A204.1 (cell line): ENCODE measurements at regions not wholly inside any gene's neighbourhood (a gene's known extent, or its start where the extent isn't known, plus 50 kb on each side); places are given as distances from the start of the nearest gene placed in this dataset.

Experiments
- FAIRE-seq: peaks from 2 replicates; lab custom pipeline; 2012; peaks lifted over from hg19 to GRCh38; lab: Jason Lieb, UNC

DNA sequence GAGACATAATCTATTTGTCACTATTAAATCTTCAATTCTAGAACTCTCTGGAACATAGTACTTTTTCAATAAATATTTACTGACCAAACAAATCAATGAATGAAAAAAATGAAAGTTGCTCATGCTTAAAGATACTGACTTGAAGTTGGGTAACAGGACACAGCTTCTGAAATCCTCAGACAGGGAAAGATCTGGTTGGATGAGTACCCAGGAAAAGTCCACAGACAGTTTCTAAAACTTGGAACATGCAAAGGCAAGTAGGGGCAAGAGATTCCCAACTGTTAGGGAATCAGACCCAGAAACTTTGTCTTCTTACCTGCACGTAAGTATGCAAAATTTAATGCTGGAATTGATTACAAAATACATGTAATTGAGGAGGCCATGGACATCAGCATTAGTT lies 366.2 kb downstream of the ACTL7B start:
- FAIRE-seq: no peak

DNA sequence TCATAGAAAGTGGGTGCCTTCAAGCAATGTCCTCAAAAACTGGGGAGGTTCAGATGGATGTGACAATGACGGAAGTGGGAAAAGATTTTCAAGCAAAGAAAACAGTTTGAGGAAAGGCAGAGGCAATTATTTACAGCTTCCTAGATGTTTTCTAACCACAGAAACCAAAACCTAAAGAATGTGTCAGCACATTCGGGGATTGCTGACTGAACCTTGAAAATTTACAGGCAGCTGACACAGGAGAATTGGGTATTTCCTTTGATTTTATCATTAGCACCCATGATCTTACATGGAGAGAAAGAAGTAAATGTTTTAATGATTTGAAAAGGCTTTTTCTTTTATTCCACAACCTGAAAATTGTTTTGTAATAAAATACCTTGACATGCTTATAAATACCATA lies 369.0 kb downstream of the ACTL7B start:
- FAIRE-seq: no peak

DNA sequence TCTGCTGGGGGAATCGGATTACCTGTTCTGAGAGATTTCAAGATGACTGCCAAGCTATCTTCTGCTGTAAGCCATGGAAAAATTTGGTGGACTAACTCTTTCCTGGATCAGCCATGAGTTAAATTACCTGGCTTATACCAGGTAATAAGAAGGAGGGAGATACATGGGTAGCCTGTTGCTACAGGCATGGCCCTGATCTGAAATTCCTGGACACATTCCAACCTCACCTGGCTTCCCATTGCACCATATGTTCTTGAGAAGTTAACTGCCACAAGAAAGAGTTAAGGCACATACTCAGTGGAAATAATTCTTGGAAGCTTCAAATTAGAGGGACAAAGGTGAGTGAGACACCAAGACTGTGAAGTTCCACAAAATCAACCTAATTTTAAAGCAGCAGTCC lies 371.3 kb downstream of the ACTL7B start:
- no peak for FAIRE-seq

DNA sequence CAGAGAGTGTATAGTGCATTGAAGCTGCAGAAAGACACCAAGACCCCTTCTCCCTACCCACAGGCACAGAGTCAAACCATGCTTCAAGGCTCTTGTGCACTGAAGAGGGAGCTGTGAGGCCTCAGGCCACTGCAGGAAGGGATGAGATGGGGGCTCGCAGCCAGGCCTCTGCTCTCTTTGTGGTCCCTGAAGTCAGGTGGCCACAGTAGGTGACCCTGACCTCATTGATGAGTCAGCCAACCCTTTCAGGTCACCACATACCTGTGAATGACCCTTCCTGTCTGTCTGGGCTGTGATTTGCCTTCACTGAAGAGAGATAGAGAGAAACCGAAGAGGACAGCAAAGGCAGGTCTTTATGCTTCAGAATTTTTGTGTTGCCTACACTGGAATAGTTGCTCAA lies 372.1 kb downstream of the ACTL7B start:
- no peak for FAIRE-seq

DNA sequence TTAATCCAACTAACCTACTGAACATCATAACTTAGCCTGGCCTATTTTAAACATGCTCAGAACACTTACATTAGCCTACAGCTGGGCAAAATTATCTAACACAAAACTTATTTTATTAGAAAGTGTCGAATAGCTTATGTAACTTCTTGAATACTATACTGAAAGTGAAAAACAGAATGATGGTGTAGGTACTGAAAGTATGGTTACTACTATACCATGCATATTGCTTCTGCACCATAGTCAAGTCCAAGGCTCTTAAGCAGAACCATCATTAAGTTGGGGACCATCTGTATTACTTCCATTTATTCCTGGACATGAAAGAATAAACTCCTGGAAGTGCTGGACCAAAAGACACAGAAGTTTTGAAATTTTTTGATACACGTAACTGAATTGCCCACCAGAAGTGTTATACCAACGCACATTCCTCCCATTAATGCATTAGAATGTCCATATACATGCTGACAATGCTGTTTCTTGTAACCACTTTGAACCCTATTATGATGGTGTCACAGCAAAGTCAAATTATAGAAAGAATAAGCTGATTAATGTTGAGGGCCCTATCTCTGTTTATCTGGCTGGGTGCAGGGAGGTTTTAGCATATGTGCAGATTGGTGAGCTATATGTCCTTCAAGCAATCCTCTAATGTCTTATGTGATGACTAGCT lies 375.7 kb downstream of the ACTL7B start:
- no peak for FAIRE-seq

DNA sequence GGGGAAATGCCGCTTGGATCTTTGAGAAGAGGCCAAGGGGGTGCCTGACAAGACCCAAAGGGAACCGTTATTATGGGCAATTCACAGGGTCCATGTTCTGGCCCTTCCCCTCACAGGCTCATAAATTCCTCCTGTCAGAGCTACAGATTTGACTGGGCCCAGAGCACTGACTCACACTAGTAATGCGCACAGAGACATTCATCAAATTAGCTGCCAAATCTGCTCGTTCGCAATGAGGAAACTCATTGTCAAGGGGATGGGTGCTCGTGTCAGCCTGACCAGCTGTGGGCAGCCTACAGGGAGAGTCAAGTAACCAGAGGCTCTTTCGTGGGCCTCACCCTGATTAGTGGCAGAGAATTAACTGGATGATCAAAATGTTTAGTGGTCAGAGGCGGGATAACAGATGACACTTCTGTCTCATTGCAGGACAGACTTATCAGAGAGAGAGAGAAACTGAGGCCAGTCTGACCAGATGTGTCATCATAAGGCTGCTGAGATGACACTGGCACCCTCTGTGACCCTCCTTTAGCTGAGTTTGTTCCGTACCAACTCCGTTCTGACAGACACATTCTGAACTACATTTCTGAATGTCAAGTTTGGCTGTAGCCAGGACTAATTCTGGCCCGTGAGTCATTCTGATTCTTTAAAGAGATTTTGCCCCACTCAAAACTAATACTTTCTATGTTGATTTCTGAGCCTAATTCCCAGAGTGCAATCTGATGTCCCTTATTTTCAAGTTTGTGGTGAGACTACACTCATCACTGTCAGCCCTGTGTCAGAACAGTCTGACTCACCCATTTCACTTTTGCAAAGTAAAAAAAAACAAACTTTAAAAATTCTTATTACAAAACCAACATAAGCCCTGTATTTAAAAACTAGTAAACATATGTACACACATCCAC lies 377.1 kb downstream of the ACTL7B start:
- FAIRE-seq: no peak

DNA sequence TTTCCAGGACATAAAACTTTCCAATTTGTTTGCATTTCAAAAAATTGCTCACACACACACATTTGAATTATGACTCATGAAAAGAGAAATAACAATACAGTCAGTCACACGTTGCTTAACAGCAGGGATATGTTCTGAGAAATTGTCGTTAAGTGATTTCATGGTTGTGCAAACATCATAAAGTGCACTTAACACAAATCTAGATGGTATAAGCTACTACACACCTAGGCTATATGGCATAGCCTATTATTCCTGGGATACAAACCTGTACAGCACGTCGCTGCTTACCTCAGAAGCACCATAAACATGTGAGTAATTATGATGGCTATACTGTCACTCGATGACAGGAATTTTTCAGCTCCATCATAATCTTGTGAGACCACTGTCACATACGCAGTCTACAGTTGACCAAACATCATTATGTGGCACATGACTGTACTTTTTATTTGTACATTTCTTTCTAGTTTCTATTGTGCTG lies 378.2 kb downstream of the ACTL7B start:
- no peak for FAIRE-seq

DNA sequence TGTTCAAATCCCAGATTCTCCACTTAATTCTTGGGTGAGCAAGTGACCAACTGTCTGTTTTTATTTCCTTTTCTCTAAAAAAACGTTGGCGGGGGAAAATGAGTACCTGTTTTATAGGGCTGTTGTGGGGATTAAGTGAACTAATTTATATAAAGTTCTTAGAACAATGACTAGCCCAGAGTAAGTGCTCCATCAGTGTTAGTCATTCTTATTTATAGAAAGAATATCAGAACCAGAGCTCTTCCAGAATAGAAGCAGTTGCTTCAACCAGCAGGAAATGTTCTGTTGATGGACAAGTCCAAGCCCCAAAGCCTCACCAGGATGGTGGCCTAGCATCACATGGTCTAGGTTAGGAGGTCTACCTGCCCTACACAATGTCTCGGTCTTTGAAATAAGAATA lies 379.2 kb downstream of the ACTL7B start:
- FAIRE-seq: no peak

DNA sequence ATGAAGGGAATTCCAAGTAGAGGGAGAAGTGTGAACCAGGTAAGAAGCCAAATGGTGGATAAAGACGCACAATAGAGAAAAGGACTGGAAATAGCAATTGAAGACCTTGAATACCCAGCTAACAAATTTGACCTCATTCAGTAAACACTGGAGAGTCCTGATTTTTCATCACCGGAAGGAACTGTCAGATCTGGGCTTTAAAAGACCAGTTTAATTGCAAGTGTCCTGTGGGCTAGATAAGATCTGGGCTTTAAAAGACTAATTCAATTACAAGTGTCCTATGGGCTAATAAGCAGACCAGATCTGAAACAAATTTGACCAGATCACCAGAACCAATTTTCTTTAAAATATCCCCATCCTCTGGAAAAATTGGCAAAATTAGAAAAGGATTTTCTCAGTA lies 380.0 kb downstream of the ACTL7B start:
- no peak for FAIRE-seq

DNA sequence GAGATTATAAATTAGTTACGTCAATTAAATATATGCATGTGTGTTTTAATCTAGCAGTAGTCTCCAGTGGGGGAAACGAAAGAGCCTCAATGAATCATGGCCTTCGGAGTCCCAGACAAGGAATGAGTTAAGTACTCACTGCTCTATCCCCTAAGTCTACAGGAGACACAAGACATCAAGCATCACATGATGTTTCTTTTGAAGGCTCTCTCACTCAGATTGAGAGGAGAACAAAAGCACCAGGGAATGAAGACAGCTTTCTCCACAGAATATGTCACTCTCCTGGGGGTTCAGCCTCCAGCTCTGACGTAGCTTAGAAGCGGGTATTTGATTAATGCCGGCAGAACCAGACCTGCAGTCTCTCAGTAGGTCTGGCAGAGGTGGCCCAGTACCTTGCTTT lies 381.4 kb downstream of the ACTL7B start:
- FAIRE-seq: no peak

DNA sequence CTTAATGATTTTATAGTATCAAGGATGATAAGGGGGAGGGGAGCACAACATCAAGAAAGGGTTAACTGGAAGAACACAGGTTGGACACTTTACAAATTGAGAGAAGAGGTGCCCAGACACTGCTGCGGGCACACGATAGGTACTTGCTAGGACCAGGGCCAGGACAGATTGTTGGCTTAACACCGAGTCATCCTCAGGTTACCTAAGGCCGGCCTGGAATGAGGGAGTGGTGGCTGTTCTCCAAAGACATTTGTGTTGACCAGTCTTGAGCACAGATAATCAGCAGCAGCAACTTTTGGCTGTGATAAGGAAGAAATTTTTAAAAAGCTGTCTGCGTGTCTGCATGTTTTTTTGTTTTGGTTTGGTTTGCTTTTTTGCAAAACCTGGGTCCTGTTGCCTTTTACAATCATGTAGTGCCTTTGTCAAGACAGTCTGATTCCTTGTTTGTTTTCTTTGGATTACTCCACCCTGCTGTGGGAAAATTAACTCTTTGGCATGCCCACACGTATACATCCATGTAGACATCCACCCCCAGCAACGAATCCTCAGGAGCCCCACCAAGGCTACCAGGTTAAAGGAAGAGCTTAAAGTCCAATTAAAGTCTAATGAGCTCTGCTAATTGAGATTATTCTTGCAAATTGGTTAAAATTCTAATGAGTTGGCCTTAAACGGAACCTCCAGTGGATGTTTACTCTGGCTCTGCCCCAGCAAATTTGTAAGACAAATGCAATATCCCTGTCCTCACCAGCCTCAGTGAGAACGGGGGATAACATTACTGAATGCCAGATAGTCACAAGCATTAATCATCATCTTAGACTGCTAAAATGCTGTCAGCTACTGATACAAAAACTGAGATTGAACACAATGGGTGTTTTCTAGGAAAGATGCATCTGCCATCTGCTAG lies 382.3 kb downstream of the ACTL7B start:
- no peak for FAIRE-seq

DNA sequence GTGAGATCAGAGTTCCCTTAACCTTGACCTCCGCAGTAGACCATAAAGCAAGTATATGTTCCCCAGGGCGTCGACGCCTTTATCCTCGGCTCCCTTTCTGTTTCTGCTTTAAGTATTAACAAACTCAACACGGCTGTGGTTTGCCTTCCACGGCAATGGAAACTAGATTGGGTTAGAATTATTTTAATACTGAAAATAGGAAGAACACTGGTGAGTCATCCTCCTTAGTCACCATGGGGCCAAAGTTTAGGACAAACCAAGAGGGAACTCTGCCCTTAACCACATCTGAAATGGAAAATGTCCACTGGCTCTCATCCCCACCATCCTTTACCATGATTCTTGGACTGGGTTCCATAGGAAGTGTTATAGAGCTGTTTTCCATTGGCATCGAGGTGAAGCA lies 386.1 kb downstream of the ACTL7B start:
- no peak for FAIRE-seq

DNA sequence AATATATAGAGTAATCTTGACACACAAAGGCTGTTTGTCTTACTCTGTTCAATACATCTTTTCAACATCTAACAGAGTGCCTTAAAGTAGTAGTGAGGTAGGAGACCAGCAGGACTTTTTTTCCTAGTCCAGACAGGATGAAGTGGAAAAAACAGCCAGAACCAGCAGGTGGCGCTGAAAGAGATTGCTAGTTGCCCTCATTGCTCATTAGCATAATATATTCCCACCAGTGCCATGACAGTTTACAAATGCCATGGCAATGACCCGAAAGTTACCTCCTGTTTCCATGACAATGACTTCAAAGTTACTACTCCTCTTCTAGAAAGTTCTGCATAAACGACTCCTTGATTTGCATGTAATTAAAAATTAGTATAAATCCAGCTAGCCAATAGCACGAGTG lies 387.4 kb downstream of the ACTL7B start:
- no peak for FAIRE-seq

DNA sequence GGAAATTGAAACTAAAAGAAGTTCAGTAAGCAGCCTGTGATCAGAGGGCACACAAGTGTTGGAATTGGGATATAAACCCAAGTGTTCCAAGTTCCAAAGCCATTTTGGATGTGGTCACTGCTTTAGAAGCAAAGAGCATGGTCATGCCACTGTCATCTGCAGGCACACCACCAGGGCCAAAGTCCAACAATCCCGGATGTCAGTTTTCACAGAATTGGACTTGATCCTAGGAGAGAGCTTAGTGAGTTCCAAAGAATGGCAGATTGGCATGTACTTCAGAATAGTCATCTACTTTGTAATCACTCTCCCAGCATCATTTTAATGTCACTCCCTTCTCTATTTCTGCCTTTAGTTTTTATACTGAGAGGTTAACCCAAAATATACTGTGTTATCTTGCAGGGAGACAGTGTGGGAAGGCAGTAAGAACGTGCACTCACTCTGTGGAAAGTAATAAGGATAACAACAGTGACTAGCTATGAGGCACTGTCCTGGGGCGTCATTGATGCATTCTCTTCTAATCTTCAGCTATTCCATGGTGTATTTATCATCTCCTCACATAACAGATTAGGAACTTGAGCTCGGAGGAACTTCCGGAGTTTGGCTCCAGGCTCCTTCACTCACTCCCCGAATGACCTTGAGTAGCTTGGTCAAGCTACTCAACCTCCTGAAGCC lies 388.0 kb downstream of the ACTL7B start:
- no peak for FAIRE-seq

DNA sequence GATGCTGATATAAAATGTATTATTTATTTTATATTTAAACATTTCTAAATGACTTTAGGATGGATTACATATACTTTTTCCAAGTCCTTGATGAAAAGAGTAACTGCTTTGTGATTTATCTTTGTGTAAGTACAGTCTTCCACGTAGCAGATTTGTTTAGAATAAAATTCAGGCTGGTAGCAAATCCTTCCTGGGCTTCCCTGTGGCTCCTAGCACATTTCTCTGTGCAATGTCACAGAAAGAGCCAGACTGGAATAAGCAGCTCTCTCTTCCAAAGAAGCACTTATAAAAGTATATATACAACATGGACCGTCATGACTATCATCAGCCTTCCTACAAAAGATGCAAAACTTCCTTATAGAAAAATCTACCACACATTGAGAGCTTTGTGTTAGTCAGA lies 388.6 kb downstream of the ACTL7B start:
- no peak for FAIRE-seq

DNA sequence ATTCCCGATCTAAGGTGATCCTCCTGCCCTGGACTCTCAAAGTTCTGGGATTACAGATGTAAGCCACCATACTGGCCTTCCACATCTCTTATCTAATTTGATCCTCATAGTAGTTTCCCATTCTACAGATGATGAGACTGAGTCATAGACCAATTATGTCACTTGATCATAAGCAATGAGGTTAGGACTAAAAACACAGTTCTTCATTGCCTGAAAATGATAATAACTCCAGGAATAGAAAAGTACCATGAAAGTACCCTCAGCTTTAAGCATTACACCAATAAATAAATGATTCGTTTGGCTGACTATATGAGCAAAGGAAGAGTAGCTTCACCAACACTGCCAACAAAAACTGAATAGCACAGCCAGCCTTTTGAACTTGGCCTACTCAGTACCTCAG lies 389.5 kb downstream of the ACTL7B start:
- FAIRE-seq: no peak

DNA sequence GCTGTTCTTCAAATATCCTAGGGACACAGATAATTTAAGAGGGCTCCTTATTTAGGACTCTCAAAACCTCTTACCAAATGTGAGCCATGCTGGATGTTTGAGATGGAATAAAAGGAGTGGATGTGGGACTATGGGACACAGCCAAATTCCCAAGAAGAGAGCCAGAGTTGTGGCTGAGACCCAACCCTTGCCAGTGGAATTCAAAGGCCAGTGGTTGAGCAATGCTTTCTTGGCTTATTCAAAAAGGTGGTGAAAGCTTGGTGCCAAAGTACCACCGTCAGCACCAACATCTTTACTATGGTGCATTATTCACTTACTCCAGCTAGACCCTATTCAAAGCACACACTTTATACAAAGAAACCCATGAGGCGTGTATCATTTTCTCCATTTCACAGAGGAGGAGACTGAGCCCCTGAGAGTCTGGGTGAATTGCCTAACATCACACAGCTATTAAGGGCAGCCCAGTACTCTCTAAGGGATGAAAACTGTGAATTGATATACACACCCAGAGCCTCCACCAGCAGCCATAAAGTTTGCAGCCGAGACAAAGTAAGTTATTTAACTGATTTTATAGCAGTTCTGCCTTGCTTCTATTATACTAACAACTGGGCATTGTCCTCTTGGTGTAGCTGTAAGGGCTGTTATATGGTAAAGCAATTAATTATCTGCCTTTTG lies 391.7 kb downstream of the ACTL7B start:
- FAIRE-seq: no peak

DNA sequence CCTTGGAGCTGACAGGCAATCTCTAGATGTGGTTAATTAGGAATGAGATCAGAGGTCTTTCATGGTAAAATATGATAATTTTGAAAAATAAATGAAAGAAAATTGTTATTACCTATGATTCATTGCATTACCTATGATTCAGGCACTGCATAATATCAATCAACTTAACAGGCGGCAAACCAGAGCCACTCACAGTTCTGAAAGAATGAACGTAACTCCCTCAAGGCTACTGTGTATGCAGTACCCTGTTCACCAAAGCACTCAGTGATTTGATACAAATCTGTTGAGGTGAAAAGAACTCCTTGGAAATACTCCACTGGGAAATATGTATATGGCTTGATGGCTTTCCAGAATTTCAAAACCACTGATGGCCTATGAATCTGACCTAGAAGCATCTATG lies 398.9 kb downstream of the ACTL7B start:
- no peak for FAIRE-seq

DNA sequence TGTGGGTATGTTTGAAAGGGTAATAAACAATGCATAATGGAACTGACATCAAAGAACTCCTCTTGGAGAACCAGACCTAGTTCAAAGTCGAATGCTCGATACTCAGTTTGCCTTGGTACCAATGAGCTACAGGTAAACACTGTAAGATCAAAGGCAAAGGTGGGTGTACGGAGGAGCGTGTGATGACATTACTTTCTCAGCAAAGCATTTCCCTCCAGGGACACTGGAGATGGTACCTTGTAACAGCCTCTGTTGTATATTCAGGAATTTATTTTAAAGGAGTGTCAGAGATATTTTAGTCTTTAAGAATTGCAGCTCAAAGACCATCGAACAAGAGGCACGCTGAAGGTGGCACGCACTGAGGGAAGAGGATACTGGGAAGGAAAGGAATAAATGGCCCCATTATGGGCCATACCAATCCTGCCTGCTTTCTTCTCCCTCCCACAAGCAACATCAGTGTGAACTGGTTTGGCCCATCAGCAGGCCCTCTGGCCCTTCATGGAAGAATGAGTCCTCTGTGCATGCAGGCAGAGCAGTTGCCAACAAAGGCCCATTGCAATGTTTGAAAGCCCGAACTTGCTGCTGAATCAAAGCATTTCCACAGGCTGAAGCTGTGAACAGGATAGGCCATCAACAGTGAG lies 410.2 kb downstream of the ACTL7B start:
- FAIRE-seq: no peak

DNA sequence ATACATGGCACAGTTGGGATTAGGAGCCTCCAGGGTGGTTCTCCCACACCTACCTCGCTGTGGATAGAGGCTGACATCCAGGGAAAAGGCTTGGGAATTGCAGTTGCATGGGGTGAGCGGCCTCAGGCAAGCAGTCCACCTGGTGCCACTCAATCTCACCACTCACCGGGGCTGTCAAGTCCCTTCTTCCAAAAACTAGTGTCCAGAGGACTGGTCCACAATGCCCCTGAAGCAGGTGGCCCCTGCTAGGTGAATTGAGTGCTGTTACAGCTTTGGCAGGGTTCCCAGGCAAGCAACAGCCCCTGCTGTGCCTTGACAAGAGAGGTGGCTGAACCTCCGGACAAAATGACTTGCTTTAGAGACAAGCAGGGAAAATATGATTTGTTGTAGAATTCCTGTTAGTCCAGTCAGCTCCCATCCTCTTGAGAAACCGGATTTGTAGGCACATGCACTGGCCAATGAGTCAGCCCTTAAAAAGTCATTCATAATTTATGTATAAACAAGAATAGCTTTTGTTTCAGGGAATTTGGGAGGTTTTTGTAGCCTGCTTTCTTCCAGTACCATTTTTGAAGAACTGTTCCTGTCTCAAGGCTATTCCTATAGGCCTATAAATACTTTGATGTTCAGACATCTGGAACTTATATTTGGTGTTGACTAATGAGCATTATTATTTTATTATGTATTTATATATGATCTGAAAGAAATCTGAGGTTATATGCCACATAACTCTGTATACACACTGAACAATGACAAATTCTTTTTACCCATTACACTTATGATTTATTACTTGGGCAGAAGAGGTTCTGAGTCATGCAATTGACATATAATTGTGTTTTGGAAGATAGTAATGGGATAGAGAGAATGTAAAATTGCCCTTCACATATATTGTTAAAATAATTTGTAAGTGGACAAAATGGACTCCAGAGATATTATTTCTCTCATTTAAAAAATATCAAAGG lies 411.1 kb downstream of the ACTL7B start:
- no peak for FAIRE-seq
